ENCODE measurements at regions not wholly inside any gene's neighbourhood (a gene's known extent, or its start where the extent isn't known, plus 50 kb on each side); places are given as distances from the start of the nearest gene placed in this dataset.

GRCh38 chr11:104225047-104225446 is 61.1 kb upstream of the PDGFD start:
- H3K27ac ChIP-seq (ENCODE audit: low read depth, low read length): no peak overlapping the region
- no peaks in the 10 kb centered on the region for H3K9me3 ChIP-seq (ENCODE audit: insufficient read depth, low read depth, low read length)
- no peaks in the 10 kb centered on the region for H3K79me1 ChIP-seq (ENCODE audit: low read length)
- H3K4me3 ChIP-seq (ENCODE audit: low read depth, low read length): no peak overlapping the region
- no peak overlapping the region for H3K18ac ChIP-seq (ENCODE audit: low read length)
- DNase-seq: no peak
- H3K4me1 ChIP-seq (ENCODE audit: control insufficient read depth in 1 of 2, insufficient read depth in 2 of 2, low read length in 2 of 2): no peaks in the 10 kb centered on the region
- H2BK120ac ChIP-seq (ENCODE audit: insufficient read depth, low read length, poor library complexity): no peak overlapping the region
- no peak overlapping the region for H3K4ac ChIP-seq (ENCODE audit: low read depth, low read length)
- no peak overlapping the region for H3K4me2 ChIP-seq (ENCODE audit: low read length)
- no peak overlapping the region for H2AK5ac ChIP-seq (ENCODE audit: low read length)
- H3K27me3 ChIP-seq (ENCODE audit: insufficient read depth, low read length): no peaks in the 10 kb centered on the region
- no peak overlapping the region for H3K14ac ChIP-seq (ENCODE audit: low read length)
- no peak overlapping the region for H2BK5ac ChIP-seq (ENCODE audit: low read depth, low read length, poor library complexity)
- no peak overlapping the region for H3K9ac ChIP-seq (ENCODE audit: low read length)
- H3K79me2 ChIP-seq (ENCODE audit: control insufficient read depth, insufficient read depth, low read length, poor library complexity): no peaks in the 10 kb centered on the region
- no peak overlapping the region for H4K91ac ChIP-seq (ENCODE audit: low read depth, low read length)
- WGBS (ENCODE audit: extremely low coverage, insufficient coverage, insufficient read length): no CpG with 5 or more reads among the region's 2 CpGs
- no peaks in the 10 kb centered on the region for H3K36me3 ChIP-seq (ENCODE audit: control insufficient read depth in 1 of 2, insufficient read depth in 2 of 2, low read length in 2 of 2)
- no peak overlapping the region for H4K8ac ChIP-seq (ENCODE audit: low read depth, low read length)
- no peak overlapping the region for H2AFZ ChIP-seq (ENCODE audit: insufficient read depth, low read length, poor library complexity)
- no peak overlapping the region for H2BK12ac ChIP-seq (ENCODE audit: low read length)
- H4K12ac ChIP-seq (ENCODE audit: low read depth, low read length): no peak overlapping the region
- no peak overlapping the region for H3K23ac ChIP-seq (ENCODE audit: low read length)

GRCh38 chr11:104222464-104222863 is 58.5 kb upstream of the PDGFD start:
- Histone ChIP-seq H3K79me2 (ENCODE audit: control insufficient read depth, insufficient read depth, low read length, poor library complexity) (no peaks in the 10 kb centered on the region), H3K36me3 (ENCODE audit: control insufficient read depth in 1 of 2, insufficient read depth in 2 of 2, low read length in 2 of 2) (no peaks in the 10 kb centered on the region), H4K8ac (ENCODE audit: low read depth, low read length) (no peak overlapping the region), H4K91ac (ENCODE audit: low read depth, low read length) (no peak overlapping the region), H3K18ac (ENCODE audit: low read length) (no peak overlapping the region), H3K4me3 (ENCODE audit: low read depth, low read length) (no peak overlapping the region), H2BK12ac (ENCODE audit: low read length) (no peak overlapping the region), H2BK5ac (ENCODE audit: low read depth, low read length, poor library complexity) (no peak overlapping the region), H3K4me1 (ENCODE audit: control insufficient read depth in 1 of 2, insufficient read depth in 2 of 2, low read length in 2 of 2) (no peaks in the 10 kb centered on the region), H3K27ac (ENCODE audit: low read depth, low read length) (no peak overlapping the region), H3K4me2 (ENCODE audit: low read length) (no peak overlapping the region), H2AK5ac (ENCODE audit: low read length) (no peak overlapping the region), H3K79me1 (ENCODE audit: low read length) (no peaks in the 10 kb centered on the region), H2BK120ac (ENCODE audit: insufficient read depth, low read length, poor library complexity) (no peak overlapping the region), H4K12ac (ENCODE audit: low read depth, low read length) (no peak overlapping the region), H3K23ac (ENCODE audit: low read length) (no peak overlapping the region), H3K9me3 (ENCODE audit: insufficient read depth, low read depth, low read length) (peaks cover 2% of the 10 kb centered on the region), H2AFZ (ENCODE audit: insufficient read depth, low read length, poor library complexity) (no peak overlapping the region), H3K27me3 (ENCODE audit: insufficient read depth, low read length) (no peaks in the 10 kb centered on the region), H3K9ac (ENCODE audit: low read length) (no peak overlapping the region), H3K4ac (ENCODE audit: low read depth, low read length) (no peak overlapping the region), H3K14ac (ENCODE audit: low read length) (no peak overlapping the region)
- no peak for DNase-seq
- no CpG with 5 or more reads among the region's 4 CpGs for WGBS (ENCODE audit: extremely low coverage, insufficient coverage, insufficient read length)

- no peak overlapping the region for H4K8ac ChIP-seq (ENCODE audit: low read depth, low read length)
- H2AFZ ChIP-seq (ENCODE audit: insufficient read depth, low read length, poor library complexity): no peak overlapping the region
- no peak overlapping the region for H3K4me3 ChIP-seq (ENCODE audit: low read depth, low read length)
- no peak overlapping the region for H3K18ac ChIP-seq (ENCODE audit: low read length)
- no peak overlapping the region for H2BK5ac ChIP-seq (ENCODE audit: low read depth, low read length, poor library complexity)
- no peak overlapping the region for H3K9ac ChIP-seq (ENCODE audit: low read length)
- no peak overlapping the region for H4K91ac ChIP-seq (ENCODE audit: low read depth, low read length)
- no peak overlapping the region for H3K4ac ChIP-seq (ENCODE audit: low read depth, low read length)
- no peaks in the 10 kb centered on the region for H3K36me3 ChIP-seq (ENCODE audit: control insufficient read depth in 1 of 2, insufficient read depth in 2 of 2, low read length in 2 of 2)
- H3K14ac ChIP-seq (ENCODE audit: low read length): no peak overlapping the region
- no peaks in the 10 kb centered on the region for H3K27me3 ChIP-seq (ENCODE audit: insufficient read depth, low read length)
- no peaks in the 10 kb centered on the region for H3K4me1 ChIP-seq (ENCODE audit: control insufficient read depth in 1 of 2, insufficient read depth in 2 of 2, low read length in 2 of 2)
- no peaks in the 10 kb centered on the region for H3K79me1 ChIP-seq (ENCODE audit: low read length)
- H3K27ac ChIP-seq (ENCODE audit: low read depth, low read length): no peak overlapping the region
- H2BK120ac ChIP-seq (ENCODE audit: insufficient read depth, low read length, poor library complexity): no peak overlapping the region
- peaks cover 2% of the 10 kb centered on the region for H3K9me3 ChIP-seq (ENCODE audit: insufficient read depth, low read depth, low read length)
- no peak overlapping the region for H2AK5ac ChIP-seq (ENCODE audit: low read length)
- no peak overlapping the region for H4K12ac ChIP-seq (ENCODE audit: low read depth, low read length)
- H2BK12ac ChIP-seq (ENCODE audit: low read length): no peak overlapping the region
- H3K4me2 ChIP-seq (ENCODE audit: low read length): no peak overlapping the region
- no peak overlapping the region for H3K23ac ChIP-seq (ENCODE audit: low read length)
- no peaks in the 10 kb centered on the region for H3K79me2 ChIP-seq (ENCODE audit: control insufficient read depth, insufficient read depth, low read length, poor library complexity)
- no peak for DNase-seq
Measured at GRCh38 chr11:104221455-104221854, 57.5 kb upstream of the PDGFD start.

DNA sequence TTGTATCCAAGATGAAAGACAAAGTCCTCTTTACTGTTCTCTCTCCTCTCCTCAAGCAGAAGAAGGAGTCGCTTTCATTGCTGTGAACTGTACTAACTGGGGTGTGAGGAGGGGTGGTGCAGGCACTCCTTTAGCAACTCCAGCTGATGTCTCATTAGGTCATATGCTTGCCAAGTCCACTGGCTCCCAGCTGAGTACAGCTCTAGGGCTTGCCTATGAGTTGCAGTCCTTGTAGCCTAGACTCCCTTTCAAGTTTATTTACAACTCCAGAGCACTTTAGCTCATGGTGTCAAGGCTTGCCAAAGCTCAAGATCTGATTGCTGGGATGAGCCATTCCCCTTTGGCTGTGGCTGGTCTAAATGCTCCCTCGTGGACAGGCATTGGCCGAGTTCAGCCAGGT is 55.1 kb upstream of the PDGFD start:
- no peak overlapping the region for H3K4me2 ChIP-seq (ENCODE audit: low read length)
- H2BK120ac ChIP-seq (ENCODE audit: insufficient read depth, low read length, poor library complexity): no peak overlapping the region
- no peak overlapping the region for H4K91ac ChIP-seq (ENCODE audit: low read depth, low read length)
- no peak overlapping the region for H4K12ac ChIP-seq (ENCODE audit: low read depth, low read length)
- WGBS (ENCODE audit: extremely low coverage, insufficient coverage, insufficient read length): no CpG with 5 or more reads among the region's 3 CpGs
- no peak overlapping the region for H2AFZ ChIP-seq (ENCODE audit: insufficient read depth, low read length, poor library complexity)
- H3K4ac ChIP-seq (ENCODE audit: low read depth, low read length): no peak overlapping the region
- no peak overlapping the region for H3K9ac ChIP-seq (ENCODE audit: low read length)
- H3K79me1 ChIP-seq (ENCODE audit: low read length): no peaks in the 10 kb centered on the region
- no peak overlapping the region for H2BK12ac ChIP-seq (ENCODE audit: low read length)
- no peak overlapping the region for H3K14ac ChIP-seq (ENCODE audit: low read length)
- H3K4me1 ChIP-seq (ENCODE audit: control insufficient read depth in 1 of 2, insufficient read depth in 2 of 2, low read length in 2 of 2): no peaks in the 10 kb centered on the region
- H3K36me3 ChIP-seq (ENCODE audit: control insufficient read depth in 1 of 2, insufficient read depth in 2 of 2, low read length in 2 of 2): no peaks in the 10 kb centered on the region
- H3K9me3 ChIP-seq (ENCODE audit: insufficient read depth, low read depth, low read length): peaks cover 2% of the 10 kb centered on the region
- no peaks in the 10 kb centered on the region for H3K27me3 ChIP-seq (ENCODE audit: insufficient read depth, low read length)
- H4K8ac ChIP-seq (ENCODE audit: low read depth, low read length): no peak overlapping the region
- DNase-seq: no peak
- no peak overlapping the region for H2BK5ac ChIP-seq (ENCODE audit: low read depth, low read length, poor library complexity)
- no peak overlapping the region for H3K23ac ChIP-seq (ENCODE audit: low read length)
- no peak overlapping the region for H3K18ac ChIP-seq (ENCODE audit: low read length)
- H3K79me2 ChIP-seq (ENCODE audit: control insufficient read depth, insufficient read depth, low read length, poor library complexity): no peaks in the 10 kb centered on the region
- no peak overlapping the region for H3K27ac ChIP-seq (ENCODE audit: low read depth, low read length)
- H2AK5ac ChIP-seq (ENCODE audit: low read length): no peak overlapping the region
- H3K4me3 ChIP-seq (ENCODE audit: low read depth, low read length): no peak overlapping the region

GRCh38 chr11:104214517-104214916 is 50.6 kb upstream of the PDGFD start:
- DNase-seq: no peak
- H3K23ac ChIP-seq (ENCODE audit: low read length): no peak overlapping the region
- H4K12ac ChIP-seq (ENCODE audit: low read depth, low read length): no peak overlapping the region

More at GRCh38 chr11:104214517-104214916, 50.6 kb upstream of the PDGFD start:
- no peak overlapping the region for H4K91ac ChIP-seq (ENCODE audit: low read depth, low read length)
- WGBS (ENCODE audit: extremely low coverage, insufficient coverage, insufficient read length): no CpG with 5 or more reads among the region's 3 CpGs
- H3K27ac ChIP-seq (ENCODE audit: low read depth, low read length): no peak overlapping the region
- no peaks in the 10 kb centered on the region for H3K27me3 ChIP-seq (ENCODE audit: insufficient read depth, low read length)
- no peak overlapping the region for H2BK12ac ChIP-seq (ENCODE audit: low read length)
- no peak overlapping the region for H3K4me3 ChIP-seq (ENCODE audit: low read depth, low read length)
- H3K4me2 ChIP-seq (ENCODE audit: low read length): no peak overlapping the region
- H3K79me2 ChIP-seq (ENCODE audit: control insufficient read depth, insufficient read depth, low read length, poor library complexity): no peaks in the 10 kb centered on the region
- H2AFZ ChIP-seq (ENCODE audit: insufficient read depth, low read length, poor library complexity): no peak overlapping the region
- no peak overlapping the region for H3K4ac ChIP-seq (ENCODE audit: low read depth, low read length)
- no peak overlapping the region for H2AK5ac ChIP-seq (ENCODE audit: low read length)
- H3K4me1 ChIP-seq (ENCODE audit: control insufficient read depth in 1 of 2, insufficient read depth in 2 of 2, low read length in 2 of 2): no peaks in the 10 kb centered on the region
- H3K9me3 ChIP-seq (ENCODE audit: insufficient read depth, low read depth, low read length): peaks cover 2% of the 10 kb centered on the region
- H3K9ac ChIP-seq (ENCODE audit: low read length): no peak overlapping the region
- H3K14ac ChIP-seq (ENCODE audit: low read length): no peak overlapping the region
- H3K18ac ChIP-seq (ENCODE audit: low read length): no peak overlapping the region
- no peak overlapping the region for H2BK120ac ChIP-seq (ENCODE audit: insufficient read depth, low read length, poor library complexity)
- H3K79me1 ChIP-seq (ENCODE audit: low read length): no peaks in the 10 kb centered on the region
- no peak overlapping the region for H4K8ac ChIP-seq (ENCODE audit: low read depth, low read length)
- no peak overlapping the region for H2BK5ac ChIP-seq (ENCODE audit: low read depth, low read length, poor library complexity)
- no peaks in the 10 kb centered on the region for H3K36me3 ChIP-seq (ENCODE audit: control insufficient read depth in 1 of 2, insufficient read depth in 2 of 2, low read length in 2 of 2)

Data from trophoblast cell (in vitro differentiated cells and primary cell).